HCT116 (cell line): ENCODE measurements at regions not wholly inside any gene's neighbourhood (a gene's known extent, or its start where the extent isn't known, plus 50 kb on each side); places are given as distances from the start of the nearest gene placed in this dataset.

Experiments
- ATAC-seq: fragments of 200-7000 bp; cut with Tn5 transposase; 2 replicates; pipeline ENCODE4 v1.9.1; 2020; ENCODE audit warnings: mild to moderate bottlenecking, moderate library complexity
- BruUV-seq: library from RNA; stranded (reverse); fragments of 400-500 nt; replicated peaks from 2 replicates; lab custom pipeline; 2021; lab: Mats Ljungman, UMichigan
- CTCF ChIA-PET: fragments of 300-600 bp; sonication (Branson Sonifier 250); formaldehyde crosslinking; loops from one replicate; lab custom pipeline; 2021; ENCODE audit warnings: antibody characterized with exemption; lab: Charles Lee
- POLR2A ChIA-PET: fragments of 300-600, 350-600 bp; sonication (Branson Sonifier 250); formaldehyde crosslinking; loops from one replicate; lab custom pipeline; 2021; ENCODE audit warnings: antibody characterized with exemption; lab: Charles Lee
- RAD21 ChIA-PET, 2 experiments: fragments of 300-600 bp; sonication (Branson Sonifier 250); formaldehyde crosslinking; loops; one replicate each; lab custom pipeline; 2023; ENCODE audit warnings: low total read pairs in 2 of 2; ENCODE audit not compliant: uncharacterized antibody in 2 of 2, unreplicated experiment in 2 of 2, low non-redundant PET in 1 of 2; lab: Charles Lee
- DNase-seq: peaks from one replicate; pipeline ENCODE4 v3.0.0-alpha.2; 2010; ENCODE audit warnings: low read depth, low spot score
- H2AFZ ChIP-seq: fragments of 200-600 bp; shearing (Covaris generic), sonication (generic); 2 replicates; pipeline ENCODE4 v1.6.1; 2017; ENCODE audit warnings: low read depth, mixed run types, mixed read lengths, antibody characterized with exemption, low read length; ENCODE audit not compliant: poor library complexity, severe bottlenecking
- H3K27ac ChIP-seq: 2 replicates; pipeline ENCODE4 v1.5.1; 2012; ENCODE audit warnings: low read depth, low read length
- H3K27me3 ChIP-seq: fragments of 200-600 bp; sonication (generic); 2 replicates; pipeline ENCODE4 v1.6.1; 2016; ENCODE audit warnings: mixed run types, low read length, mixed read lengths; ENCODE audit not compliant: insufficient read depth
- H3K36me3 ChIP-seq, 2 experiments: fragments of 200-500 bp in 1 of 2; fragments of 200-600 bp in 1 of 2; sonication (Bioruptor generic) in 1 of 2; sonication (generic) in 1 of 2; 2 replicates each; pipeline versions ENCODE4 v1.5.1 to v1.6.1; 2014 to 2016; ENCODE audit warnings: low read length in 2 of 2, inconsistent platforms in 1 of 2, mixed read lengths in 1 of 2, mixed run types in 1 of 2; ENCODE audit not compliant: insufficient read depth in 2 of 2, control insufficient read depth in 1 of 2
- H3K4me1 ChIP-seq, 2 experiments: fragments of 200-600 bp in 1 of 2; sonication (generic) in 1 of 2; 2 replicates each; pipeline versions ENCODE4 v1.5.1 to v1.6.1; 2012 to 2017; ENCODE audit warnings: low read length in 2 of 2, inconsistent platforms in 1 of 2, mild to moderate bottlenecking in 1 of 2, mixed read lengths in 1 of 2, mixed run types in 1 of 2, moderate library complexity in 1 of 2; ENCODE audit not compliant: insufficient read depth in 2 of 2, control insufficient read depth in 1 of 2
- H3K4me2 ChIP-seq: fragments of 200-600 bp; sonication (generic); 2 replicates; pipeline ENCODE4 v1.6.1; 2017; ENCODE audit warnings: mixed run types, low read length, mixed read lengths
- H3K4me3 ChIP-seq, 2 experiments: fragments of 200-600 bp in 1 of 2; sonication (generic) in 1 of 2; replicated peaks in 1 of 2; 2 replicates each; pipeline ENCODE4 v1.5.1; 2011 to 2016; ENCODE audit warnings: low read length in 2 of 2, control low read depth in 1 of 2, low read depth in 1 of 2, mild to moderate bottlenecking in 1 of 2, mixed read lengths in 1 of 2, mixed run types in 1 of 2
- H3K79me2 ChIP-seq: fragments of 200-600 bp; sonication (generic); 2 replicates; pipeline ENCODE4 v1.6.1; 2017; ENCODE audit warnings: mild to moderate bottlenecking, mixed run types, low read length, moderate library complexity, mixed read lengths; ENCODE audit not compliant: insufficient read depth
- H3K9ac ChIP-seq: fragments of 200-600 bp; sonication (generic); 2 replicates; pipeline ENCODE4 v1.6.1; 2016; ENCODE audit warnings: low read length, mixed read lengths
- H3K9me2 ChIP-seq: fragments of 200-600 bp; sonication (generic), shearing (Covaris generic); 2 replicates; pipeline ENCODE4 v1.6.1; 2017; ENCODE audit warnings: mixed run types, mild to moderate bottlenecking, moderate library complexity; ENCODE audit not compliant: insufficient read depth
- H3K9me3 ChIP-seq, 2 experiments: fragments of 200-500 bp in 1 of 2; fragments of 200-600 bp in 1 of 2; sonication (Bioruptor generic) in 1 of 2; sonication (generic) in 1 of 2; 2 replicates each; pipeline ENCODE4 v1.6.1; 2014 to 2017; ENCODE audit warnings: low read length in 2 of 2, mixed read lengths in 2 of 2, inconsistent platforms in 1 of 2, low read depth in 1 of 2, mild to moderate bottlenecking in 1 of 2, mixed run types in 1 of 2, moderate library complexity in 1 of 2; ENCODE audit not compliant: control insufficient read depth in 1 of 2, insufficient read depth in 1 of 2
- H4K20me1 ChIP-seq: fragments of 200-600 bp; sonication (generic), shearing (Covaris generic); 2 replicates; pipeline ENCODE4 v1.6.1; 2017; ENCODE audit warnings: mixed run types, mild to moderate bottlenecking, moderate library complexity; ENCODE audit not compliant: insufficient read depth
- CBX3 ChIP-seq: IDR thresholded peaks from 2 replicates; pipeline ENCODE4 v1.6.1; 2012; ENCODE audit warnings: low read depth
- CEBPB ChIP-seq: IDR thresholded peaks from 2 replicates; pipeline ENCODE4 v1.6.1; 2012; ENCODE audit warnings: low read depth
- CTCF ChIP-seq, 3 experiments: fragments of 200-600 bp in 1 of 3; sonication (generic) in 1 of 3; IDR thresholded peaks in 2 of 3; conservative IDR thresholded peaks in 1 of 3; 2 replicates each; pipeline ENCODE4 v1.5.1; 2012 to 2017; ENCODE audit warnings: low read depth in 2 of 3, low read length in 2 of 3, antibody characterized with exemption in 1 of 3, borderline replicate concordance in 1 of 3, control low read depth in 1 of 3, mild to moderate bottlenecking in 1 of 3, mixed read lengths in 1 of 3, mixed run types in 1 of 3, moderate library complexity in 1 of 3; ENCODE audit not compliant: insufficient read depth in 1 of 3
- ELF1 ChIP-seq: IDR thresholded peaks from 2 replicates; pipeline ENCODE4 v1.6.1; 2012; ENCODE audit warnings: low read depth, borderline replicate concordance
- EZH2 ChIP-seq: fragments of 200-600 bp; sonication (generic); IDR thresholded peaks from 2 replicates; pipeline ENCODE4 v1.6.1; 2017; ENCODE audit warnings: antibody characterized with exemption, mixed run types
- EZH2phosphoT487 ChIP-seq: fragments of 200-600 bp; IDR thresholded peaks from 2 replicates; pipeline ENCODE4 v1.6.1; 2018; ENCODE audit warnings: antibody characterized with exemption, borderline replicate concordance
- MAX ChIP-seq: IDR thresholded peaks from 2 replicates; pipeline ENCODE4 v1.6.1; 2012
- POLR2A ChIP-seq: IDR thresholded peaks from 2 replicates; pipeline ENCODE4 v1.7.0; 2011; ENCODE audit warnings: borderline replicate concordance; ENCODE audit not compliant: insufficient read depth, insufficient read length; ENCODE audit errors: extremely low read depth
- POLR2AphosphoS5 ChIP-seq: IDR thresholded peaks from 2 replicates; pipeline ENCODE4 v1.6.1; 2011; ENCODE audit warnings: mild to moderate bottlenecking, low read depth, low read length, moderate library complexity
- RAD21 ChIP-seq: IDR thresholded peaks from 2 replicates; pipeline ENCODE4 v1.6.1; 2012; ENCODE audit warnings: low read depth, mild to moderate bottlenecking
- REST ChIP-seq: IDR thresholded peaks from 2 replicates; pipeline ENCODE4 v1.6.1; 2012; ENCODE audit warnings: low read depth
- SIN3A ChIP-seq: IDR thresholded peaks from 2 replicates; pipeline ENCODE4 v1.6.1; 2012; ENCODE audit warnings: low read depth
- SP1 ChIP-seq: IDR thresholded peaks from 2 replicates; pipeline ENCODE4 v1.6.1; 2012; ENCODE audit warnings: low read depth
- SRF ChIP-seq: IDR thresholded peaks from 2 replicates; pipeline ENCODE4 v1.6.1; 2012; ENCODE audit warnings: low read depth
- TCF7L2 ChIP-seq: IDR thresholded peaks from 2 replicates; pipeline ENCODE4 v1.7.0; 2011; ENCODE audit warnings: borderline replicate concordance, inconsistent platforms; ENCODE audit not compliant: insufficient read depth, insufficient read length; ENCODE audit errors: extremely low read depth
- ZBTB33 ChIP-seq: IDR thresholded peaks from 2 replicates; pipeline ENCODE4 v1.6.1; 2011; ENCODE audit warnings: mild to moderate bottlenecking, low read length, moderate library complexity; ENCODE audit not compliant: insufficient replicate concordance; ENCODE audit errors: extremely low read depth
- ZNF274 ChIP-seq: fragments of 200-500 bp; sonication (Bioruptor generic); IDR thresholded peaks from 2 replicates; pipeline ENCODE4 v1.6.1; 2014; ENCODE audit warnings: mild to moderate bottlenecking, low read depth, low read length, inconsistent platforms
- intact Hi-C: fragments of 100-400 bp; cut with micrococcal nuclease; formaldehyde crosslinking; loops from 2 replicates; pipeline ENCODE4 v1.10.0; 2022

- ChIA-PET POLR2A (no interaction called here), CTCF (no interaction called here)
- intact Hi-C loops = no loop called here
Observed at GRCh38 chr1:105386489-105386888, 1636.8 kb downstream of the AMY1C start.

More at GRCh38 chr1:105386489-105386888, 1636.8 kb downstream of the AMY1C start:
- RAD21 ChIA-PET = no interaction called here
- TF ChIP-seq SRF (no peak), MAX (no peak), CBX3 (no peak), EZH2phosphoT487 (no peak), ZBTB33 (no peak), POLR2AphosphoS5 (no peak), POLR2A (no peak), RAD21 (no peak), SP1 (no peak), EZH2 (no peak), ELF1 (no peak), SIN3A (no peak), CEBPB (no peak), TCF7L2 (no peak), ZNF274 (no peak), CTCF (IDR thresholded peaks at IDR 0.05 in 2 of 3, conservative IDR thresholded peaks at IDR 0.05 in 1 of 3; ENCODE audit: borderline replicate concordance in 1 of 3, insufficient read depth in 1 of 3, low read depth in 2 of 3, low read length in 2 of 3) (no peak), REST (no peak)
- Histone ChIP-seq H4K20me1 (no peaks in the 10 kb centered on the region), H3K27me3 (no peaks in the 10 kb centered on the region), H3K79me2 (no peaks in the 10 kb centered on the region), H3K4me3 (no peak overlapping the region), H3K4me1 (no peaks in the 10 kb centered on the region), H3K9me3 (peaks cover 5 to 23% of the 10 kb centered on the region in 2 experiments; a peak in 2 of 4 replicates), H3K4me2 (no peak overlapping the region), H3K9ac (no peak overlapping the region), H3K36me3 (no peaks in the 10 kb centered on the region), H2AFZ (no peak overlapping the region), H3K9me2 (no peaks in the 10 kb centered on the region), H3K27ac (no peak overlapping the region)
- DNase-seq = no peak
- ATAC-seq = no peak
- BruUV-seq = no TSS peak
